Right lobe of liver (tissue), 4 donors: ENCODE measurements at regions not wholly inside any gene's neighbourhood (a gene's known extent, or its start where the extent isn't known, plus 50 kb on each side); places are given as distances from the start of the nearest gene placed in this dataset.

Experiments
- CTCF ChIP-seq, 4 donors: fragments of 200-600 bp in 3 of 4; fragments of 450-650 bp in 1 of 4; IDR thresholded peaks; one replicate each; pipeline versions ENCODE4 v1.5.1 to v1.8.0; 2016 to 2022; ENCODE audit warnings: antibody characterized with exemption in 4 of 4, mild to moderate bottlenecking in 2 of 4
- POLR2A ChIP-seq: fragments of 450-650 bp; IDR thresholded peaks from one replicate; pipeline ENCODE4 v1.6.1; 2017; ENCODE audit warnings: antibody characterized with exemption, mild to moderate bottlenecking
- donor health status: DM: no; HTN: no; CAD: no.
- donor health status: DM: no; HTN: no; CAD: no.
- donor health status: DM: no; HTN: yes; CAD: no.

GRCh38 chr2:123098619-123099018 is 926.5 kb upstream of the CNTNAP5 start:
- TF ChIP-seq POLR2A (no peak), CTCF (IDR thresholded peaks at IDR 0.05) (no peak)
